CD4-positive, alpha-beta T cell treated with Interleukin-6 at 100 ng/mL for 8 hours (primary cell): ENCODE measurements at regions not wholly inside any gene's neighbourhood (a gene's known extent, or its start where the extent isn't known, plus 50 kb on each side); places are given as distances from the start of the nearest gene placed in this dataset.
"Not testable (repeated sequence)": the region's sequence is repeated elsewhere in the genome, so short reads cannot be mapped to it uniquely, and the experiment has no call there.

Experiments
- DNase-seq: peaks from one replicate; pipeline ENCODE4 v3.0.0-alpha.2; 2020; ENCODE audit warnings: mixed read lengths, low spot score

GRCh38 chr4:14308229-14308651 is 680.7 kb upstream of the BOD1L1 start:
- no peak for DNase-seq

- DNase-seq = no peak
Measured at GRCh38 chr4:14309431-14309830, 681.9 kb upstream of the BOD1L1 start.

GRCh38 chr4:14313757-14314156 is 686.2 kb upstream of the BOD1L1 start:
- DNase-seq = no peak

- no peak for DNase-seq
Measured at GRCh38 chr4:14315129-14315528, 687.2 kb upstream of the CPEB2 start.

- DNase-seq = no peak
Measured at GRCh38 chr4:14317351-14317750, 684.9 kb upstream of the CPEB2 start.

GRCh38 chr4:14318671-14319070 is 683.6 kb upstream of the CPEB2 start:
- no peak for DNase-seq

- no peak for DNase-seq
Measured at GRCh38 chr4:14321723-14322122, 680.6 kb upstream of the CPEB2 start.

GRCh38 chr4:14323191-14323590 is 679.1 kb upstream of the CPEB2 start:
- DNase-seq = no peak

GRCh38 chr4:14329228-14329627 is 673.1 kb upstream of the CPEB2 start:
- no peak for DNase-seq

- no peak for DNase-seq
Measured at GRCh38 chr4:14333616-14334015, 668.7 kb upstream of the CPEB2 start.

- DNase-seq = no peak
Measured at GRCh38 chr4:14334166-14334565, 668.1 kb upstream of the CPEB2 start.

- no peak for DNase-seq
Measured at GRCh38 chr4:14335872-14336271, 666.4 kb upstream of the CPEB2 start.

- no peak for DNase-seq
Measured at GRCh38 chr4:14336656-14337055, 665.6 kb upstream of the CPEB2 start.

GRCh38 chr4:14337892-14338584 is 664.2 kb upstream of the CPEB2 start:
- DNase-seq = no peak

- DNase-seq = no peak
Measured at GRCh38 chr4:14338585-14339265, 663.6 kb upstream of the CPEB2 start.

- DNase-seq = no peak
Measured at GRCh38 chr4:14339715-14340114, 662.6 kb upstream of the CPEB2 start.

- DNase-seq = no peak
Measured at GRCh38 chr4:14340321-14340720, 662.0 kb upstream of the CPEB2 start.

GRCh38 chr4:14343961-14344360 is 658.3 kb upstream of the CPEB2 start:
- DNase-seq = no peak

GRCh38 chr4:14345356-14345775 is 656.9 kb upstream of the CPEB2 start:
- DNase-seq = no peak

GRCh38 chr4:14347526-14347925 is 654.8 kb upstream of the CPEB2 start:
- DNase-seq = no peak

GRCh38 chr4:14348506-14348905 is 653.8 kb upstream of the CPEB2 start:
- DNase-seq = no peak

GRCh38 chr4:14358544-14359160 is 643.6 kb upstream of the CPEB2 start:
- DNase-seq = not testable (repeated sequence)

GRCh38 chr4:14359991-14360390 is 642.3 kb upstream of the CPEB2 start:
- DNase-seq = no peak
